NB4 (cell line): ENCODE measurements at regions not wholly inside any gene's neighbourhood (a gene's known extent, or its start where the extent isn't known, plus 50 kb on each side); places are given as distances from the start of the nearest gene placed in this dataset.

Source experiments
- DNase-seq: peaks from one replicate; pipeline ENCODE4 v3.0.0; 2010; ENCODE audit warnings: low read depth
- H3K4me3 ChIP-seq: one replicate; pipeline ENCODE4 v1.5.1; 2011; ENCODE audit warnings: mild to moderate bottlenecking, low read depth, low read length, moderate library complexity
- MYC ChIP-seq: IDR thresholded peaks from 2 replicates; pipeline ENCODE4 v1.6.1; 2011; ENCODE audit warnings: low read depth, low read length
- POLR2A ChIP-seq: IDR thresholded peaks from 2 replicates; pipeline ENCODE4 v1.6.1; 2011; ENCODE audit warnings: mild to moderate bottlenecking; ENCODE audit not compliant: insufficient read length; ENCODE audit errors: extremely low read depth
- TF ChIP-seq, protein P1 (sequence below): IDR thresholded peaks from 2 replicates; pipeline ENCODE4 v1.6.1; 2011; ENCODE audit warnings: low read depth, low read length
- TF ChIP-seq, protein P2 (sequence below): IDR thresholded peaks from one replicate; pipeline ENCODE4 v1.5.1; 2012; ENCODE audit warnings: low read depth, low read length

DNA sequence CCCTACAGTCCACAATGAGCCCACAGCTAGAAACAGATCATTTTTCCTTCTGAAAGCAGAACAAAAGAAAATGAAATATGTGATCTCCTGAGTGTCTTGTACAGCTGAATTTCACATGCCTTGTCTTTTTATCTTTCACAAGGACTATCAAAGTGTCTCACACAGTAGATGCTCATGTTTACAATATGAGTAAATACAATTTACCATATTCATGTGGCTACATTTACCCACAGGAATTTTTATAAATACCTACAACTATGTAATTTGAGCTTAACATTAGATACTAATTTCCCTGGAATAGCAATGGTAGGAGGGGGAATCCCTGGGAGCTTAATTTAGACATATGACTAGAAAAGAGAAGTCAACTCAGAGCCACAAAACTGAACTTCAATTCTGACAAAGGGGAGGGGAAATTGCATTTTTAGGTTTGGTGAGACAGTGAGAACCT, 186.2 kb downstream of the MACC1 start:
- TF ChIP-seq MYC, result no peak
- TF ChIP-seq POLR2A, result no peak
- no peak for DNase-seq
- H3K4me3 ChIP-seq, result no peak overlapping the region

DNA sequence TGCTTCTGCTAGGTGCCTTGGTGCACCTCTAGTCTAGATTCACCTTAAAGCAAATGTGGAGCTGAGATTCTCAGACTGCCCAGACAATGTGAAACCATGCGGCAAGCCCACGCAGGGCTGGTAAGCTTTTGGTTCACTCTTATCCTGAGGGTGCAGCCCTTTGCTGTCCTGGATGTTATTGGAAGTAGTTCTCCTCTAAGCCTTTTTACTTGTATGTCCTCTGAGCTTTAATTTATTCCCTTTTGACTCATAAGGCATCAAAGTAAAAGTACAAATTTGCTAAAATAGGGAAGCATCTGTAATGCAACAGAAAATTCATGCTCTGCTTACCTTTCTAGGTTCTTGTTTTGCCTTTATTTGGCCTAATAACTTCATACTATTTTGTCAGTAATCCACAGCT, 186.8 kb downstream of the MACC1 start:
- H3K4me3 ChIP-seq, result no peak overlapping the region
- no peak for DNase-seq
- TF ChIP-seq MYC, result no peak
- TF ChIP-seq POLR2A, result no peak
- TF ChIP-seq, protein P1, sequence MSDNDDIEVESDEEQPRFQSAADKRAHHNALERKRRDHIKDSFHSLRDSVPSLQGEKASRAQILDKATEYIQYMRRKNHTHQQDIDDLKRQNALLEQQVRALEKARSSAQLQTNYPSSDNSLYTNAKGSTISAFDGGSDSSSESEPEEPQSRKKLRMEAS, result no peak
- TF ChIP-seq, protein P2, sequence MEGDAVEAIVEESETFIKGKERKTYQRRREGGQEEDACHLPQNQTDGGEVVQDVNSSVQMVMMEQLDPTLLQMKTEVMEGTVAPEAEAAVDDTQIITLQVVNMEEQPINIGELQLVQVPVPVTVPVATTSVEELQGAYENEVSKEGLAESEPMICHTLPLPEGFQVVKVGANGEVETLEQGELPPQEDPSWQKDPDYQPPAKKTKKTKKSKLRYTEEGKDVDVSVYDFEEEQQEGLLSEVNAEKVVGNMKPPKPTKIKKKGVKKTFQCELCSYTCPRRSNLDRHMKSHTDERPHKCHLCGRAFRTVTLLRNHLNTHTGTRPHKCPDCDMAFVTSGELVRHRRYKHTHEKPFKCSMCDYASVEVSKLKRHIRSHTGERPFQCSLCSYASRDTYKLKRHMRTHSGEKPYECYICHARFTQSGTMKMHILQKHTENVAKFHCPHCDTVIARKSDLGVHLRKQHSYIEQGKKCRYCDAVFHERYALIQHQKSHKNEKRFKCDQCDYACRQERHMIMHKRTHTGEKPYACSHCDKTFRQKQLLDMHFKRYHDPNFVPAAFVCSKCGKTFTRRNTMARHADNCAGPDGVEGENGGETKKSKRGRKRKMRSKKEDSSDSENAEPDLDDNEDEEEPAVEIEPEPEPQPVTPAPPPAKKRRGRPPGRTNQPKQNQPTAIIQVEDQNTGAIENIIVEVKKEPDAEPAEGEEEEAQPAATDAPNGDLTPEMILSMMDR, result no peak

DNA sequence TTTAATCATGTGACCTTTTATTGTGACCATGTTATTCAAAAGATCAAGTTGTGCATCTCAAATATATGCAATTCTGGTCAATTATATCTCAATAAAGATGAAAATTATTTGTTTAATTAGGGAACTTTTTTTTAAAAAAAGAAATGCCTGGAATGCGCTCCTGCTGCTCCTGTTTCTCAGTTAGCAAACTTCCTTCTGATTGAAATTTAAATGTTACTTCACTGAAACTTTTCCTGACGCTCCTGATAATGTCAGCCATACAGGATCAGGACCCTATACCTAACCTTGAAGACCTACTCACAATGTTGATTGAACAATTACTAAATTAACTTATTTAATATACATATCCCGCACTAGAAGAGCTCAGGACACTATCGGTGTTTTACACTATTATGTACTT, 190.4 kb downstream of the MACC1 start:
- no peak overlapping the region for H3K4me3 ChIP-seq
- TF ChIP-seq, protein P2, result no peak
- TF ChIP-seq, protein P1, result no peak
- TF ChIP-seq POLR2A (no peak), MYC (no peak)
- DNase-seq, result no peak

DNA sequence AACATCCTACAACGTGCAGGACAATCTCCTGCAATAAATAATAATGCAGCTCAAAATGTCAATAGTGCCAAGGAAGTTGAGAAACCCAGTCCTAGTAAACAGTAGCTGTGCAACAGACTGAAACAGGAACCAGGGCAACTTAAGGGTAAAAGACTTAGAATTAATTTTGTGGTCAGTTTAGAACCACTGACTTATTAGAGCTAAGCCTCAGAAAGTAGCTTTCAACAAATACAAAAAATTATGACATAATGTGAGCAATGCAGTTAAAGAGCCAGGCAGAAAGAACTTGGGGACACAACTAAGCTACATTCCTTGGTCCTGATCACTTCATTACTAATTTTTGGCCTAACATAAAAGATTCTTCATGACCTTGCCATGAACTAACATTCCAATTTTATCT, 195.4 kb downstream of the MACC1 start:
- peak; percentile 33 for DNase-seq
- no peak for TF ChIP-seq POLR2A
- TF ChIP-seq MYC, result no peak
- TF ChIP-seq, protein P1, result no peak

DNA sequence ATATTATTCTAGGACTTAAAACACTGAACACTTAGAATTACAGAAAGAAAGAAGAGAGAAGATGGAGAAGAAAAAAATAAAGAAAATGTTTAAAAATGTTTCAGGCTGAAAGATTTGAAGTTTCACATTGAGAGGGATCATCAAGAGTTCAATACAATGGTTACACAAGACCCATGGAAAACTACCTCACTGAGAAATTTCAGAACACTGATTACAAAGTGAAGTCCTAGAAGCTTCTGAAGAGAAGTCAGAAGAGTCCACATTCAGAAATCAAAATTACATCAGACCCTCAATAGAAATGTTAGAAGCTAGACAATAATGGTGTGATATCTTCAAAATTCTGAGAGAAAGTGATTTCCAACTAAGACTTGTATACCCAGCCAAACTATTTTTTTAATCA, 196.1 kb downstream of the MACC1 start:
- TF ChIP-seq POLR2A (no peak), MYC (no peak)
- TF ChIP-seq, protein P2, result no peak
- TF ChIP-seq, protein P1, result no peak
- no peak overlapping the region for H3K4me3 ChIP-seq
- DNase-seq, result no peak

More for the DNA sequence above, 195.4 kb downstream of the MACC1 start:
- H3K4me3 ChIP-seq, result no peak overlapping the region

DNA sequence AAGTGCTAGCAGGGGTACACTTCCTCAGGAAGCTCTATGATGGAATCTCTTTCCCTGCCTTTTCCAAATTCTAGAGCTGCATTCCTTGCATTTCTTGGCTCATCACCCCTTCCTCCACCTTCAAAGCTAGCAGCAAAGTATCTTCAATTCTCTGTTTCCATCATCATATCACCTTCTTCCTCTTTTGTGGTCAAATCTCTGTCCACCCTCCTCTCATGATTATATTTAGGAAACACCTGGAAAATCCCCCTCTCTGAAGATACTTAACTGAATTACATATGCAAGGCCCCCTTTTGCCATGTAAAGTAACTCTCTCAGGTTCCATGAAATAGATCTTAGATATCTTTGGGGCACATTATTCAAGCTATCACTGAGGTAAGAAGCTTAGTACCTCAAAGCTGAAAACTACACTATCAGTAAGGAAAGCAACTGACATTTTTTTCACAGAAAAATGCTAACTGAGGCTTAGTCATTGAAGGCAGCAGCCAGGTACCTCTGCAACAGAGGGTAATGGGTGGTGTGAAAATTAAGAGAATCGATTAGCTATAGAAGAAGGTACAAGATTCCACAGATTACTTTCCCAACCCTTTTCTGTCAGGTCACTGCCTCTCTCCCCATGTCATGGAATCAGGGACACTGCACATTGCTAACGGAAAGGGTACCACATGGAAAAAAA, 197.3 kb downstream of the MACC1 start:
- H3K4me3 ChIP-seq, result no peak overlapping the region
- no peak for DNase-seq
- TF ChIP-seq, protein P1, result no peak
- TF ChIP-seq, protein P2, result no peak
- TF ChIP-seq MYC (no peak), POLR2A (no peak)
